Natural killer cell (primary cell): ENCODE measurements at regions not wholly inside any gene's neighbourhood (a gene's known extent, or its start where the extent isn't known, plus 50 kb on each side); places are given as distances from the start of the nearest gene placed in this dataset.

Source experiments
- ATAC-seq, 3 donors: fragments of 150-1000 bp in 2 of 3; fragments of 200-7000 bp in 1 of 3; cut with Tn5 transposase; 1 replicate in 1 of 3; 2 replicates in 2 of 3; pipeline ENCODE4 v1.10.0; 2021; ENCODE audit warnings: mild to moderate bottlenecking in 2 of 3, moderate library complexity in 2 of 3
- DNase-seq, 2 donors: peaks; one replicate each; pipeline versions ENCODE4 v3.0.0 to v3.0.0-alpha.2; 2013 to 2021; ENCODE audit warnings: mixed read lengths in 1 of 2
- H3K27ac ChIP-seq: one replicate; pipeline ENCODE4 v1.5.1; 2013; ENCODE audit warnings: mild to moderate bottlenecking, low read length
- H3K27me3 ChIP-seq: one replicate; pipeline ENCODE4 v1.6.1; 2013; ENCODE audit warnings: low read length; ENCODE audit not compliant: control insufficient read depth, insufficient read depth
- H3K36me3 ChIP-seq: one replicate; pipeline ENCODE4 v1.6.1; 2013; ENCODE audit warnings: low read length; ENCODE audit not compliant: control insufficient read depth, insufficient read depth
- H3K4me1 ChIP-seq: one replicate; pipeline ENCODE4 v1.6.1; 2013; ENCODE audit warnings: low read length; ENCODE audit not compliant: control insufficient read depth, insufficient read depth
- H3K4me3 ChIP-seq: one replicate; pipeline ENCODE4 v1.5.1; 2013; ENCODE audit warnings: low read length
- H3K9me3 ChIP-seq: one replicate; pipeline ENCODE4 v1.6.1; 2013; ENCODE audit warnings: low read length; ENCODE audit not compliant: control insufficient read depth, insufficient read depth
- H3K27ac Mint-ChIP-seq, 2 donors: one replicate each; pipeline ENCODE4 v1.8.0; 2022; ENCODE audit warnings: mild to moderate bottlenecking in 2 of 2, mixed read lengths in 2 of 2, moderate library complexity in 1 of 2
- H3K27me3 Mint-ChIP-seq, 2 donors: one replicate each; pipeline ENCODE4 v1.8.0; 2022; ENCODE audit warnings: low read depth in 2 of 2, mixed read lengths in 2 of 2
- H3K36me3 Mint-ChIP-seq: one replicate; pipeline ENCODE4 v1.8.0; 2022; ENCODE audit warnings: mixed read lengths
- H3K4me1 Mint-ChIP-seq, 2 donors: one replicate each; pipeline ENCODE4 v1.8.0; 2022; ENCODE audit warnings: mixed read lengths in 2 of 2
- H3K4me3 Mint-ChIP-seq: one replicate; pipeline ENCODE4 v1.8.0; 2022; ENCODE audit warnings: mild to moderate bottlenecking, moderate library complexity, mixed read lengths
- H3K9me3 Mint-ChIP-seq, 2 donors: one replicate each; pipeline ENCODE4 v1.8.0; 2022; ENCODE audit warnings: mixed read lengths in 2 of 2
- WGBS: methylation state at CpG from one replicate; pipeline ENCODE4 v1.1.7; 2013; ENCODE audit warnings: missing lambda C conversion rate; ENCODE audit not compliant: insufficient coverage; 5-methylcytosine and 5-hydroxymethylcytosine counted together
- intact Hi-C: fragments of 100-400 bp; cut with micrococcal nuclease; formaldehyde crosslinking; loops from one replicate; pipeline ENCODE4 v1.14.2; 2022
- TF ChIP-seq, protein P1 (sequence below): fragments of 200-600 bp; IDR thresholded peaks from one replicate; pipeline ENCODE4 v1.8.0; 2022; ENCODE audit warnings: antibody characterized with exemption

DNA sequence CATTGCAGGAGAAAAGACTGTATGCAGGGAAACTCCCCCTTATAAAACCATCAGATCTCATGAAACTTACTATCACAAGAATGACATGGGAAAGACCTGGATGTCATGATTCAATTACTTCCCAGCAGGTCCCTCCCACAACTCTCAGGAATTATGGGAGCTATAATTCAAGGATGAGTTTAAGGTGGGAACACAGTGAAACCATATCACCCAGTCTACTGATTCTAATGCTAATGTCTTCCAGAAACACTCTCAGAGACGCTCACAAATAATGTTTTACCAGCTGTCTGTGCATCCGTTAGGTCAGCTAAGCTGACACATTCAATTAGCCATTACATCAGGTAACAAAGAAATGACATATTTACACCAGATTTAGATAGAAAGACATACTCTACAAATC lies 637.9 kb downstream of the NLGN4Y start:
- Mint-ChIP-seq H3K36me3 (no peaks in the 10 kb centered on the region), H3K4me1 (no peaks in the 10 kb centered on the region), H3K4me3 (no peak overlapping the region), H3K9me3 (peaks cover 0 to 6% of the 10 kb centered on the region in 2 donors), H3K27ac (no peak overlapping the region), H3K27me3 (no peaks in the 10 kb centered on the region)
- DNase-seq (no peak), ATAC-seq (no peak)
- Histone ChIP-seq H3K4me3 (no peak overlapping the region), H3K27me3 (no peaks in the 10 kb centered on the region), H3K9me3 (no peaks in the 10 kb centered on the region), H3K36me3 (no peaks in the 10 kb centered on the region), H3K4me1 (no peaks in the 10 kb centered on the region), H3K27ac (no peak overlapping the region)
- intact Hi-C loops, result no loop called here
- TF ChIP-seq, protein P1, sequence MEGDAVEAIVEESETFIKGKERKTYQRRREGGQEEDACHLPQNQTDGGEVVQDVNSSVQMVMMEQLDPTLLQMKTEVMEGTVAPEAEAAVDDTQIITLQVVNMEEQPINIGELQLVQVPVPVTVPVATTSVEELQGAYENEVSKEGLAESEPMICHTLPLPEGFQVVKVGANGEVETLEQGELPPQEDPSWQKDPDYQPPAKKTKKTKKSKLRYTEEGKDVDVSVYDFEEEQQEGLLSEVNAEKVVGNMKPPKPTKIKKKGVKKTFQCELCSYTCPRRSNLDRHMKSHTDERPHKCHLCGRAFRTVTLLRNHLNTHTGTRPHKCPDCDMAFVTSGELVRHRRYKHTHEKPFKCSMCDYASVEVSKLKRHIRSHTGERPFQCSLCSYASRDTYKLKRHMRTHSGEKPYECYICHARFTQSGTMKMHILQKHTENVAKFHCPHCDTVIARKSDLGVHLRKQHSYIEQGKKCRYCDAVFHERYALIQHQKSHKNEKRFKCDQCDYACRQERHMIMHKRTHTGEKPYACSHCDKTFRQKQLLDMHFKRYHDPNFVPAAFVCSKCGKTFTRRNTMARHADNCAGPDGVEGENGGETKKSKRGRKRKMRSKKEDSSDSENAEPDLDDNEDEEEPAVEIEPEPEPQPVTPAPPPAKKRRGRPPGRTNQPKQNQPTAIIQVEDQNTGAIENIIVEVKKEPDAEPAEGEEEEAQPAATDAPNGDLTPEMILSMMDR, result no peak
- 76% methylated on average over 2 of the region's 2 CpGs for WGBS

DNA sequence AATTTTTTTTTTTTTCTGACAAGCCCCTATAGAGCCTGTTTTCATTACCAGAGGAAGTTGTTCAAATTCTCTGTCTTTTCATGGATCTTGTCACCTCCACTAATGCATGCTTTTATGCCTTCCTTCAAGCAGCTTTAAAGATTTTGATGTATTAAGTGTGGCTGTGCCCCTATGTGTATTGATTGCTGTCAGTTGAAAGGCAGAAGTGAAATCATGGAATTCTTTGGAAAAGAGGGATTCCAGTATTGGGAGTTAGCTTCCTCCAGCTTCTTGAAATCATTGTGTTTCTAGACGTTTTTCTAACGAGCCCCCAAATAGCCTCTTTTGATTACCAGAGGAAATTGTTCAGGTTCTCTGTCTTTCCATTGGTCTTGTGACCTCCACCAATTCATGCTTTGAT lies 655.6 kb downstream of the NLGN4Y start:
- Histone ChIP-seq H3K9me3 (no peaks in the 10 kb centered on the region), H3K36me3 (no peaks in the 10 kb centered on the region), H3K27ac (no peak overlapping the region), H3K4me3 (no peak overlapping the region), H3K27me3 (no peaks in the 10 kb centered on the region), H3K4me1 (no peaks in the 10 kb centered on the region)
- intact Hi-C loops, result no loop called here
- WGBS, result 63% methylated on average over 2 of the region's 2 CpGs
- ATAC-seq (no peak), DNase-seq (no peak)
- peaks cover 0 to 7% of the 10 kb centered on the region in 2 donors for H3K9me3 Mint-ChIP-seq
- no peaks in the 10 kb centered on the region for H3K4me1 Mint-ChIP-seq
- TF ChIP-seq, protein P1, result no peak
- no peaks in the 10 kb centered on the region for H3K27me3 Mint-ChIP-seq
- no peak overlapping the region for H3K27ac Mint-ChIP-seq
- no peaks in the 10 kb centered on the region for H3K36me3 Mint-ChIP-seq
- no peak overlapping the region for H3K4me3 Mint-ChIP-seq

DNA sequence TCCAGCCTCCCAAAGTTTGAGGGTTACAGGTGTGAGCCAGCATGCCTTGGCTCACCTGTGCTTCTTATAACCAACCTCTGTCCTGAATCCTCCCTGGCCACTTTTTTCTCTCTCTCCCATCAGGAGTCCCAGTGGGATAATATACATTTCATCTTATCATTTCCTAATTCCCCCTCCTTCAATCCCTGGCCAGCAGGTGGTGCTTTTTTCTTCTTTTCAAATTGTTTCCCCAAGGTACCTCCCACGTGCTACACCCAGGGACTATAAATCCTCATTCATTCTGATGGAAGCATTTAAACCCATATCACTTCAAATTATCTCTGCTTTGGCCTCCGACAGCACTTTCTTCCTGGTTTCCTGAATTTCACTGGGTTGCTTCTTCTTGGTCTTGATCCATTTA lies 704.7 kb downstream of the NLGN4Y start:
- Mint-ChIP-seq H3K9me3 (peaks cover 0 to 10% of the 10 kb centered on the region in 2 donors), H3K36me3 (no peaks in the 10 kb centered on the region), H3K4me1 (no peaks in the 10 kb centered on the region), H3K4me3 (no peak overlapping the region), H3K27ac (no peak overlapping the region), H3K27me3 (no peaks in the 10 kb centered on the region)
- H3K27me3 ChIP-seq, result no peaks in the 10 kb centered on the region
- no peaks in the 10 kb centered on the region for H3K9me3 ChIP-seq
- TF ChIP-seq, protein P1, result no peak
- H3K4me3 ChIP-seq, result no peak overlapping the region
- no peaks in the 10 kb centered on the region for H3K36me3 ChIP-seq
- 23% methylated on average over 2 of the region's 2 CpGs for WGBS
- ATAC-seq, result no peak
- no peak for DNase-seq
- intact Hi-C loops, result no loop called here
- H3K4me1 ChIP-seq, result no peaks in the 10 kb centered on the region
- no peak overlapping the region for H3K27ac ChIP-seq

DNA sequence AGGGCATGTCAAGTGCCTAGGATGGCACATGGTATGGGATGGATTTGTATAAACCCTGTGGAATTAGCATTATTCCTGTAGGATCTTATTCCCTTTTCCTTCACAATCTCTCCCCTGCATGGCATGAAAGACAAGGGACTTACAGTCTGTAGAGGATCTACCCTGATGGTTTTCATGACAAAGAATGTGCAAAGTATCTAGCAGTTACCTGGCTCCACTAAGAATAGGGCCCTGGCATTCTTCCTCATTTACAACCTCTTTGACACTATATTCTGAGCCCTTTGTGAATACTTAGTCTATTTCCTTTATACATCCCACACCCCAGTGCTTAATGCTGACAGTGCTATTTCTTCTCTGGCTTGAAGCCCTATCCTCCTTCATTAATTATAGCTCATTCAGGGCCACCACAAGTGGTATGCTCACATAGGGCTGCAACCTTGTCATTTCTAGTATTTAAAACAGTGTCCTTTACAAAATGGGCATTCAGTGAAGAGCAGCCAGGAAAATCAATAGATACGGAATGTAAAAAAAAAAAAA lies 715.3 kb downstream of the NLGN4Y start:
- H3K4me3 Mint-ChIP-seq, result no peak overlapping the region
- ATAC-seq (no peak), DNase-seq (no peak)
- H3K4me3 ChIP-seq, result no peak overlapping the region
- no peaks in the 10 kb centered on the region for H3K9me3 Mint-ChIP-seq
- WGBS, result 83% methylated on average over 1 of the region's 1 CpG
- intact Hi-C loops, result no loop called here
- no peaks in the 10 kb centered on the region for H3K9me3 ChIP-seq
- no peak overlapping the region for H3K27ac ChIP-seq
- H3K27me3 Mint-ChIP-seq, result no peaks in the 10 kb centered on the region
- H3K27ac Mint-ChIP-seq, result no peak overlapping the region
- H3K4me1 Mint-ChIP-seq, result no peaks in the 10 kb centered on the region
- H3K36me3 Mint-ChIP-seq, result no peaks in the 10 kb centered on the region
- TF ChIP-seq, protein P1, result no peak
- H3K4me1 ChIP-seq, result no peaks in the 10 kb centered on the region
- no peaks in the 10 kb centered on the region for H3K27me3 ChIP-seq
- no peaks in the 10 kb centered on the region for H3K36me3 ChIP-seq
